ENCODE measurements at regions not wholly inside any gene's neighbourhood (a gene's known extent, or its start where the extent isn't known, plus 50 kb on each side); places are given as distances from the start of the nearest gene placed in this dataset.

DNA sequence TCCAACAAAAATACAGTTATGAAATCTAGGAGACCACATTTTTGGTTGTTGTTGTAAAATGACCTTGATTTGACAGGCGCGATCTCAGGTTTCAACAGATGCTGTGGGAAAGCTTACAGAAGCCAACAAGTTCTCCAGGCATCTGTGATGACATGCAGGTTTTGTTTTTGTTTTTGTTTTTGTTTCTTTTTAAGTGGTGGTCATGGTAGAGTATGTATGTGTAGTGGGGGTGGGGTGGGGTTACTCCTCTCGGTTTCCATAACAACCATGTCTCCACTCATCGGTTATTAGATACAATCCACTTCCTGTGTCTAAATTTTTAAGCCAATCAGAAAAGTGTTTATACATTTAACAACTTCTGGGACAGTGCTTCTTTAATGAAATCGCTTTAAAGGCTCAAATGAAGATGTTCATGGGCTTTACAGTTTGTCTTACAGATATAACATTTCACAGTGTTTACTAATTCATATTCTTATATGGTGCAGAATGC is 199.9 kb upstream of the FOXN3 start (continued):
- TF ChIP-seq, protein P1, sequence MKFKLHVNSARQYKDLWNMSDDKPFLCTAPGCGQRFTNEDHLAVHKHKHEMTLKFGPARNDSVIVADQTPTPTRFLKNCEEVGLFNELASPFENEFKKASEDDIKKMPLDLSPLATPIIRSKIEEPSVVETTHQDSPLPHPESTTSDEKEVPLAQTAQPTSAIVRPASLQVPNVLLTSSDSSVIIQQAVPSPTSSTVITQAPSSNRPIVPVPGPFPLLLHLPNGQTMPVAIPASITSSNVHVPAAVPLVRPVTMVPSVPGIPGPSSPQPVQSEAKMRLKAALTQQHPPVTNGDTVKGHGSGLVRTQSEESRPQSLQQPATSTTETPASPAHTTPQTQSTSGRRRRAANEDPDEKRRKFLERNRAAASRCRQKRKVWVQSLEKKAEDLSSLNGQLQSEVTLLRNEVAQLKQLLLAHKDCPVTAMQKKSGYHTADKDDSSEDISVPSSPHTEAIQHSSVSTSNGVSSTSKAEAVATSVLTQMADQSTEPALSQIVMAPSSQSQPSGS (IDR thresholded peaks at IDR 0.05; ENCODE audit: low read length), result peak; percentile 63
- TF ChIP-seq HDAC6 (IDR thresholded peaks at IDR 0.05; ENCODE audit: unreplicated experiment) (no peak), SPI1 (IDR thresholded peaks at IDR 0.05; ENCODE audit: borderline replicate concordance, insufficient read depth, low read depth, low read length) (no peak), BHLHE40 (IDR thresholded peaks at IDR 0.05; ENCODE audit: borderline replicate concordance in 1 of 2, low read depth in 2 of 2, low read length in 1 of 2) (no peak), FOS (IDR thresholded peaks at IDR 0.05; ENCODE audit: borderline replicate concordance, extremely low read depth, insufficient read length) (no peak)
- TF ChIP-seq, protein P2, sequence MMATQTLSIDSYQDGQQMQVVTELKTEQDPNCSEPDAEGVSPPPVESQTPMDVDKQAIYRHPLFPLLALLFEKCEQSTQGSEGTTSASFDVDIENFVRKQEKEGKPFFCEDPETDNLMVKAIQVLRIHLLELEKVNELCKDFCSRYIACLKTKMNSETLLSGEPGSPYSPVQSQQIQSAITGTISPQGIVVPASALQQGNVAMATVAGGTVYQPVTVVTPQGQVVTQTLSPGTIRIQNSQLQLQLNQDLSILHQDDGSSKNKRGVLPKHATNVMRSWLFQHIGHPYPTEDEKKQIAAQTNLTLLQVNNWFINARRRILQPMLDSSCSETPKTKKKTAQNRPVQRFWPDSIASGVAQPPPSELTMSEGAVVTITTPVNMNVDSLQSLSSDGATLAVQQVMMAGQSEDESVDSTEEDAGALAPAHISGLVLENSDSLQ (IDR thresholded peaks at IDR 0.05), result peak; percentile 38; the same call in 1 of the 2 replicates

DNA sequence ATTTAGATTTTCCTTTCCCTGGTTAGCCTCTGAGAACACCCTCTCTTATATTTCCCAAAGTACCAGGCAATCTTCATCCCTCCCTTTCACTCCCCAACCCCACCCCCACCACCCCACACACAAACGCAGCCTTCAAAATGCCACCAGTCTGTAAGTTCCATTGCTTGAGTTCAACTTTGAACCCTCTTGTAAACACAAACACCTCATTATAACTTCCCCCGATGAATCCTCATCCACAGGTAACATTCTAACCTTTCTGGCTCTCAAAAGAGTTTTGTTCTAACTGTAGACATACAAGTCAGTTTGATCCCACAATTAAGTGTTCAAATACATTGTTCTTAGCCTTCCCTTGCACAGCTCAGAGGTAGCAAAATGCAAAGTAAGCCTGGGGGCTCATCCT is 199.4 kb upstream of the FOXN3 start:
- Histone ChIP-seq H3K27me3 (replicated peaks in 1 of 2; ENCODE audit: control insufficient read depth in 2 of 2, insufficient read depth in 2 of 2, low read length in 1 of 2) (no peaks in the 10 kb centered on the region), H3K4me2 (ENCODE audit: control insufficient read depth, insufficient read depth) (peak overlapping the region; percentile 100), H3K4me1 (ENCODE audit: control insufficient read depth, insufficient read depth, low read length) (peaks cover 48% of the 10 kb centered on the region), H3K9ac (ENCODE audit: control insufficient read depth, insufficient read depth, low read length) (peak overlapping the region; percentile 53; the same call in 1 of the 2 replicates), H3K27ac (ENCODE audit: control insufficient read depth, insufficient read depth) (peak overlapping the region; percentile 67), H2AFZ (ENCODE audit: control insufficient read depth, low read depth, low read length) (peak overlapping the region; percentile 15), H3K79me2 (ENCODE audit: control insufficient read depth, insufficient read depth, low read length) (peaks cover 32% of the 10 kb centered on the region), H3K9me3 (replicated peaks; ENCODE audit: control insufficient read depth, insufficient read depth, low read length) (no peaks in the 10 kb centered on the region), H3K36me3 (ENCODE audit: control insufficient read depth in 2 of 2, insufficient read depth in 2 of 2, low read length in 1 of 2) (no peaks in the 10 kb centered on the region), H4K20me1 (ENCODE audit: control insufficient read depth, insufficient read depth) (no peaks in the 10 kb centered on the region), H3K4me3 (peak overlapping the region; percentile 55)
- no peak for ATAC-seq
- 46% methylated on average over 2 of the region's 2 CpGs for WGBS (ENCODE audit: insufficient coverage, insufficient replicate concordance, low lambda C conversion rate, missing lambda C conversion rate)
- intact Hi-C loops (cut with micrococcal nuclease; ENCODE audit: unreplicated experiment), result loop anchor here (2.0 to 10.0 kb wide), 5 partner anchors 62 to 442 kb away; no protein-coding TSS in a partner anchor
- BruUV-seq (replicated peaks), result no TSS peak
- FAIRE-seq, result no peak
- ChIA-PET CTCF (interaction anchor here (0.7 to 1.8 kb wide), 3 partner anchors 14 to 529 kb away, joined by 3 read pairs; no protein-coding TSS in a partner anchor), POLR2A (interaction anchor here (0.8 kb wide), 1 partner anchor 10 kb away, joined by 3 read pairs; no protein-coding TSS in a partner anchor), SMC1A (ENCODE audit: uncharacterized antibody, unreplicated experiment) (interaction anchor here (1.4 kb wide), 1 partner anchor 26 kb away, joined by 3 read pairs; no protein-coding TSS in a partner anchor), RAD21 (ENCODE audit: unreplicated experiment) (interaction anchor here (0.6 kb wide), 2 partner anchors 27 to 191 kb away, joined by 3 read pairs; no protein-coding TSS in a partner anchor)
- no peak for DNase-seq (ENCODE audit: low read depth, low spot score)
- in situ Hi-C loops (cut with MboI), result loop anchor here (5.0 kb wide), 1 partner anchor 184 kb away; no protein-coding TSS in a partner anchor
- TF ChIP-seq POLR2AphosphoS5 (IDR thresholded peaks at IDR 0.05; ENCODE audit: low read length) (no peak), RB1 (IDR thresholded peaks at IDR 0.05; ENCODE audit: borderline replicate concordance) (no peak), SMARCA5 (IDR thresholded peaks at IDR 0.05) (no peak), SMAD5 (IDR thresholded peaks at IDR 0.05; ENCODE audit: low read depth) (no peak), MEF2A (IDR thresholded peaks at IDR 0.05; ENCODE audit: insufficient read depth, low read depth, low read length) (no peak)
- TF ChIP-seq, protein P3, sequence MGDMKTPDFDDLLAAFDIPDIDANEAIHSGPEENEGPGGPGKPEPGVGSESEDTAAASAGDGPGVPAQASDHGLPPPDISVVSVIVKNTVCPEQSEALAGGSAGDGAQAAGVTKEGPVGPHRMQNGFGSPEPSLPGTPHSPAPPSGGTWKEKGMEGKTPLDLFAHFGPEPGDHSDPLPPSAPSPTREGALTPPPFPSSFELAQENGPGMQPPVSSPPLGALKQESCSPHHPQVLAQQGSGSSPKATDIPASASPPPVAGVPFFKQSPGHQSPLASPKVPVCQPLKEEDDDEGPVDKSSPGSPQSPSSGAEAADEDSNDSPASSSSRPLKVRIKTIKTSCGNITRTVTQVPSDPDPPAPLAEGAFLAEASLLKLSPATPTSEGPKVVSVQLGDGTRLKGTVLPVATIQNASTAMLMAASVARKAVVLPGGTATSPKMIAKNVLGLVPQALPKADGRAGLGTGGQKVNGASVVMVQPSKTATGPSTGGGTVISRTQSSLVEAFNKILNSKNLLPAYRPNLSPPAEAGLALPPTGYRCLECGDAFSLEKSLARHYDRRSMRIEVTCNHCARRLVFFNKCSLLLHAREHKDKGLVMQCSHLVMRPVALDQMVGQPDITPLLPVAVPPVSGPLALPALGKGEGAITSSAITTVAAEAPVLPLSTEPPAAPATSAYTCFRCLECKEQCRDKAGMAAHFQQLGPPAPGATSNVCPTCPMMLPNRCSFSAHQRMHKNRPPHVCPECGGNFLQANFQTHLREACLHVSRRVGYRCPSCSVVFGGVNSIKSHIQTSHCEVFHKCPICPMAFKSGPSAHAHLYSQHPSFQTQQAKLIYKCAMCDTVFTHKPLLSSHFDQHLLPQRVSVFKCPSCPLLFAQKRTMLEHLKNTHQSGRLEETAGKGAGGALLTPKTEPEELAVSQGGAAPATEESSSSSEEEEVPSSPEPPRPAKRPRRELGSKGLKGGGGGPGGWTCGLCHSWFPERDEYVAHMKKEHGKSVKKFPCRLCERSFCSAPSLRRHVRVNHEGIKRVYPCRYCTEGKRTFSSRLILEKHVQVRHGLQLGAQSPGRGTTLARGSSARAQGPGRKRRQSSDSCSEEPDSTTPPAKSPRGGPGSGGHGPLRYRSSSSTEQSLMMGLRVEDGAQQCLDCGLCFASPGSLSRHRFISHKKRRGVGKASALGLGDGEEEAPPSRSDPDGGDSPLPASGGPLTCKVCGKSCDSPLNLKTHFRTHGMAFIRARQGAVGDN (IDR thresholded peaks at IDR 0.05), result no peak
- TF ChIP-seq, protein P2 (IDR thresholded peaks at IDR 0.05), result no peak
- TF ChIP-seq, protein P4, sequence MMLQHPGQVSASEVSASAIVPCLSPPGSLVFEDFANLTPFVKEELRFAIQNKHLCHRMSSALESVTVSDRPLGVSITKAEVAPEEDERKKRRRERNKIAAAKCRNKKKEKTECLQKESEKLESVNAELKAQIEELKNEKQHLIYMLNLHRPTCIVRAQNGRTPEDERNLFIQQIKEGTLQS (IDR thresholded peaks at IDR 0.05; ENCODE audit: borderline replicate concordance, extremely low read depth, low read depth, low read length), result no peak

Data from GM12878 (cell line).